HG03196 (cell line): ENCODE measurements at regions not wholly inside any gene's neighbourhood (a gene's known extent, or its start where the extent isn't known, plus 50 kb on each side); places are given as distances from the start of the nearest gene placed in this dataset.
"Not testable (repeated sequence)": the region's sequence is repeated elsewhere in the genome, so short reads cannot be mapped to it uniquely, and the experiment has no call there.

ENCODE experiments used
- ATAC-seq: cut with Tn5 transposase; IDR thresholded peaks from one replicate; pipeline ENCODE4 v1.9.1; 2021; ENCODE audit not compliant: unreplicated experiment

- no peak for ATAC-seq
These were observed 157.6 kb upstream of the TMTC2 start for GRCh38 chr12:82529101-82529500.

DNA sequence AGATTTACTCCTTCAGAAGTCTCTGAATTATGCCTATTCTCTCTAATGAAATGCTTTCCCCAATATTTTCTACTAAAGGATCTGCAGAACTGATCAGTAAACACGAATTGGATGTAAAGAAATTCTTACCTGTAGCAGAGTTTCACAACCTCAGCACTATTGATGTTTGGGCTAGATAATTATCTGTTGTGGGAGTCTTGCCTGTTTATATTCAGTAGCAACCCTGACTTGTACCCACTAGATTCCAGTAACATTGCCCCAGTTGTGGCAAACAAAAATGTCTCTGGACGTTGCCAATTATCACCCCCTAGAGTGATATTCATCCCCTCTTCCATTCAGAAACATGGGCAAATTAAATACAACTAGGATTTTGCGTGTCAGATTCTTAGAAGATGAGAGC is 156.8 kb upstream of the TMTC2 start:
- ATAC-seq = no peak

GRCh38 chr12:82530394-82530793 is 156.3 kb upstream of the TMTC2 start:
- ATAC-seq = no peak

DNA sequence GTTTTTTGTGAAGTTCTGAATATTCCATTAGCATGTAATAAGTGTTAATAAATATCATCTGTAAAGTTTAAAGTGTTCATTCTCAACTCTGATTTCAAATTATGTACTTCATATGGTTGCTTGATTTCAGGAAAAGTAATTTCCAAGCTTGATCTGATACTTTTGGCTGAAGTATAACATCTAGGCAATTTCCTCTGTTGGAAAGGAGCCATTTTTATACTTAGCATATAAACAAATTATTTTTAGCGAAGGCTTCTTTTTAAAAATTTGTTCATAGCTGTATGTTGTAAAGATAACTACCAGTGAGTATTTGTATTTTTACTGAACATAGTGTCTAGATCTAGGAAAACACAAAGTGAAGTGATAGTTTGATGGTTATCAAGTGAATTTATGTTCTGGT is 153.4 kb upstream of the TMTC2 start:
- ATAC-seq = no peak

- no peak for ATAC-seq
These were observed 149.3 kb upstream of the TMTC2 start for GRCh38 chr12:82537436-82537835.

- peak; percentile 98 for ATAC-seq
These were observed 132.2 kb upstream of the TMTC2 start for GRCh38 chr12:82554529-82554928.

- no peak for ATAC-seq
These were observed 131.0 kb upstream of the TMTC2 start for GRCh38 chr12:82555699-82556098.

DNA sequence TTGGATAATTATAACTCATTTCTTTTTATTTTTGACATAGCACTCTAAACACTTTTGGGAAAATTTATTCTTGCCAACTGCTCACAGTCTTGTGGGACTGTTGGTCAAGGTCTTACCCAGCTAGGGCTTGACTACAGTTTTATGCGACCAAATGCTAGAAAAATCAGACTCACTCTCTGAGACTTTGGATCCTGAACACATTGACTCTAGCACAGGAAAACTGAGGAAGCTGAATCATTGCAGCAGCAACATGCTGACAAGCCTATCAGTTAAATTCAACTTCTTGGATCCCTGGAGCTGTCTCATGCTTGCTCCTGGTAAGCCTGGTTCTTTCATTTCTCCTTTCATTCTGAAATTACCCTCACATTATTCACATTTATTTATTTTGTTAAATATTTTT is 120.7 kb upstream of the TMTC2 start:
- no peak for ATAC-seq

DNA sequence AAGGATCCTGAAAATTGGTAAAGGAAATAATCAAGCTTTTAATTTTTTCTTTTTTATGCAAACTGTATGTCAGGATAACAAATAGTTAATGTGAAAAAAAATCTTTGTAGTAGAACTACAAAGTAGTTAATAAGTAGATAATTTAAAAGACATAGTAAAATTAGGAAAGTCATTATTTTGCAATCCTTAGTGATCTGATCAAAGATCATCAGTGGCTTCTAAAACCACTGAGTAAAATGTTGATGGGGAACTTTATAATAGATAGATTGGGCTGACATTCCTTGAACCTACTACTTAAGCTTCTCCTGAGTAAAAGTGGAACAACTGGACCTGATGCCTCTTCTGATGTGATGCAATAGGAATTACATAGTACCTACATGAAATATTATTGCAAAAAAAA is 119.0 kb upstream of the TMTC2 start:
- ATAC-seq = no peak

DNA sequence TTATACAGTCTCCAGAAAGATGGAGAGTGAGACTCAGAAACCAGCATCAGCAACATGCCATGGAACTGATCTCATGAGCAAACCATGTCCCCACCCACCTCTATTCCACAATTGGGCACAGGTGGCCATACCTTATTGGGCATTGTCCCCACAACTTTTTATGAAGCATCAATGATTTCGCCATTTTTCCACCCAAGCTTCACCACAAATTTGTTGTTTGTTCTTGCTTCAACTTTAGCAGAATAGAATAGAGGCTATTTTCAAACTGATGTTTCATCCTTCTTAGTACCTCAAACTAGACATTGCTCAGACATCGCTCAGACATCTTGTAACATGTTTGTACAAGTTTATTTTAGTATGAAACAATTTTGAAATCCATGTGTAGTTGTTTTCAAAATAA is 112.5 kb upstream of the TMTC2 start:
- no peak for ATAC-seq

DNA sequence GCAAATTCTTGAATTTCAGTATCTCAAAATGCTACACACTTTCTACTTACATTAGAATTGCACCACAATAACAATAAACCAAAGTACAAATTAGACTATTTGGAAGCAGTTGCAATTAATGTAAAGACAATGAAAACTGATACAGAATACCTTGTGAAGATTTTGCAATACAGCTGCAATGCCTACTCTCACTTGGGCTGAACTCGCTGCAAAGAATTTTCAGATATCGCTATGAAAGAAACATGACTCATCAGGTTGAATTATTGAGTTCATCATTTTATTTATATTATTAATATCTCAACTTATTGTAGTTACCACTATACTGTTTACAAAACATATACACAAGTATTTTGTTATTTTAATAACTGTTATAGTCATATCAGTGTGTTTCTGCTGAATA is 108.0 kb upstream of the TMTC2 start:
- ATAC-seq = no peak

GRCh38 chr12:82583756-82584155 is 103.0 kb upstream of the TMTC2 start:
- no peak for ATAC-seq

- ATAC-seq = peak; percentile 69
These were observed 93.6 kb upstream of the TMTC2 start for GRCh38 chr12:82593143-82593542.

DNA sequence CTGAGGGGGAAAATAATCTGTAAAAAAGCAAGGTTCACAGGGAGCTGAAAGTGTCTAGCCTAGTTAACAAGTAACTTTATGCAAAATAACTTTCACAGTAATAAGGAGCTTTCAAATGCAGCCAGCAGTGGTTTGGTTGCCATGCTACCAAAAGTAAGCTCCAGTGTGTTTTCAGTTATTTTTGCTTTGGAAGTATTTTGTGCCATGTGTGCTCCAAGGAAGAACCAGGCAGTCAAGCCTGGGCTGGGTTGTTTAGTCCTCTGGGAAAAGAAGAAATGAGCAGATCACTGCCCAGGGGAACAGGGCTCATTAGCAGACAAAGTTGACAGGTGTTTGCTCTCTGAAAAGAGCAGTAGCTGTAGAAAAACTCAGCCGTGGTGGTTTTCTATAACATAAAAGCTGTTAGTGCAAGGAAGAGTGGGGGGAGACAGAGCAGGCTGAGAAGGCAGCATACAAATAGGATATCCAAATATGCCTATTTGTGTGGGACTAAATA is 92.8 kb upstream of the TMTC2 start:
- ATAC-seq = peak; percentile 96

GRCh38 chr12:82595941-82596340 is 90.8 kb upstream of the TMTC2 start:
- ATAC-seq = no peak

- no peak for ATAC-seq
These were observed 90.2 kb upstream of the TMTC2 start for GRCh38 chr12:82596483-82596882.

GRCh38 chr12:82600379-82600778 is 86.3 kb upstream of the TMTC2 start:
- no peak for ATAC-seq

- not testable (repeated sequence) for ATAC-seq
These were observed 83.1 kb upstream of the TMTC2 start for GRCh38 chr12:82603647-82604046.

GRCh38 chr12:82605115-82605514 is 81.6 kb upstream of the TMTC2 start:
- no peak for ATAC-seq

- ATAC-seq = no peak
These were observed 78.0 kb upstream of the TMTC2 start for GRCh38 chr12:82608706-82609105.

DNA sequence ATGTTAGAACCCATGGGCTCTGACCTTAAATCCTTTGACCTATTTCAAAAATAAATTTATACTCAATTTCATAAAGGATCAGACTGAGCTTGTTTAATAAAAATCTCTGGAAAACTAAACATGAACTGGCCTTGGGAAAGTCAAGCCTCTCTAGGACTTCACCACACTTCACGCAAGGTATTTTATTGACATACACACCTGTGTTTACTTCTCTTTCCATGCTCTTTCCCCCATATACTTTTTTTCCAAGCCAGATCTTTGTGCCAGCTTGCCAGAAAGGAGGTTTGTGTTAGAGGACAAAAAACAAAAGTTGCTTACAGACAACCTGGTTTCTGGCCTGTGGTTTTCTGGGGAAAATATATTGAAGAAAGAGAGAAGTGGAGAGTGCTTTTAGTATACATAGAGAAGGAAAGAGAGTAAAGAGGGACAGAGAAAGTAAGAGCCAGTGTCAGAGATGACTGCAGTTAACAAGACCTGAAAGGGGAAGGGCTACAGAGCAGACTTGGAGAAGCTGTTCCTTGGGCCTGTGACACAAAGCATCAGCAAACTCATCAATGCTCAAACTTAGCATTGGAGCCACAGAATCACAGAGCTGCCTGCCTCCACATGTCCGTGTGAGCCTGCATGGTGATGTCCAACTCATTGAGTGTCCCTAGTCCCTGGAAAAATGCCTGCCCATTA is 77.3 kb upstream of the TMTC2 start:
- ATAC-seq = no peak

DNA sequence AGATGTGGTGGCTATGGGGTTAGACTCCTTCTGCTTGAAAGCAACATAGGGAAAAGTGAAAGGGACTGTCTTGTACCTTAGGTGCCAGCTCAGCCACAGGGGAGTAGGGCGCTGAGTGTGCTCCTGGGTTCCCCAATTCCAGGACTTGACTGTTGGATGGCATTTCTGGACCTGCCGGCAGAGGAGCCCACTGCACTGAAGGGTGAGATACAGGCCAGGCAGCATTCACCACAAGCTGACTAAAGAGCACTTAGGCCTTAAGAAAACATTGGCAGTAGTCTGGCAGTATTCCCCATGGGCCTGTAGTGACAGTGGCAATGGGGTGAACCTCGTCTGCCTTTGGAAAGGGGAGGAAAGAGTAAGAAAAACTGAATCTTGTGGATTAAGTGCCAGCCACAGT is 67.1 kb upstream of the TMTC2 start:
- no peak for ATAC-seq

GRCh38 chr12:82620917-82621316 is 65.8 kb upstream of the TMTC2 start:
- ATAC-seq = no peak
